ENCODE measurements at regions not wholly inside any gene's neighbourhood (a gene's known extent, or its start where the extent isn't known, plus 50 kb on each side); places are given as distances from the start of the nearest gene placed in this dataset.

DNA sequence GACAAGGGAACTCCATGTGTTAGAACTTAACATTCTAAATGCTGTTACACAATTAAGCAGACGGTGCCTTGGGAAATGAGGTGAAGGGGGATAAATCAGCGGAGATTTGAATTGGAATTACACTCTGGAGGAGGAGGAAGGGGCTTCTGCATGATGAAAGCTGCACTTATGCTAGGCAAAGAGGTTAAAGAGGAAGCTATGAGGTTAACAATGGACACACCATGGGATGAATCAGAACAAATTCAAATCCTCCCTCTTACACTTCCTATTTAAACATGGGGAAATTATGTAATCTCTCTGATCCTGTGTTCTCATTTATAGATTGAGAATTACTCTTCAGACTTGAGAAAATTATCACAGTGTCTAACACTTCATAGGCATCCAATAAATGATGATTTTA is 121.5 kb upstream of the SIX2 start:
- TF ChIP-seq, protein P1, sequence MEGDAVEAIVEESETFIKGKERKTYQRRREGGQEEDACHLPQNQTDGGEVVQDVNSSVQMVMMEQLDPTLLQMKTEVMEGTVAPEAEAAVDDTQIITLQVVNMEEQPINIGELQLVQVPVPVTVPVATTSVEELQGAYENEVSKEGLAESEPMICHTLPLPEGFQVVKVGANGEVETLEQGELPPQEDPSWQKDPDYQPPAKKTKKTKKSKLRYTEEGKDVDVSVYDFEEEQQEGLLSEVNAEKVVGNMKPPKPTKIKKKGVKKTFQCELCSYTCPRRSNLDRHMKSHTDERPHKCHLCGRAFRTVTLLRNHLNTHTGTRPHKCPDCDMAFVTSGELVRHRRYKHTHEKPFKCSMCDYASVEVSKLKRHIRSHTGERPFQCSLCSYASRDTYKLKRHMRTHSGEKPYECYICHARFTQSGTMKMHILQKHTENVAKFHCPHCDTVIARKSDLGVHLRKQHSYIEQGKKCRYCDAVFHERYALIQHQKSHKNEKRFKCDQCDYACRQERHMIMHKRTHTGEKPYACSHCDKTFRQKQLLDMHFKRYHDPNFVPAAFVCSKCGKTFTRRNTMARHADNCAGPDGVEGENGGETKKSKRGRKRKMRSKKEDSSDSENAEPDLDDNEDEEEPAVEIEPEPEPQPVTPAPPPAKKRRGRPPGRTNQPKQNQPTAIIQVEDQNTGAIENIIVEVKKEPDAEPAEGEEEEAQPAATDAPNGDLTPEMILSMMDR (IDR thresholded peaks at IDR 0.05; ENCODE audit: low read depth, low read length): no peak
- TF ChIP-seq, protein P2, sequence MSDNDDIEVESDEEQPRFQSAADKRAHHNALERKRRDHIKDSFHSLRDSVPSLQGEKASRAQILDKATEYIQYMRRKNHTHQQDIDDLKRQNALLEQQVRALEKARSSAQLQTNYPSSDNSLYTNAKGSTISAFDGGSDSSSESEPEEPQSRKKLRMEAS (IDR thresholded peaks at IDR 0.05; ENCODE audit: low read depth, low read length): no peak

Data from NB4 (cell line).